Body of pancreas (tissue), 4 donors: ENCODE measurements at regions not wholly inside any gene's neighbourhood (a gene's known extent, or its start where the extent isn't known, plus 50 kb on each side); places are given as distances from the start of the nearest gene placed in this dataset.

Source experiments
- CTCF ChIP-seq, 7 experiments: fragments of 450-650 bp in 4 of 7; fragments of 200-600 bp in 3 of 7; sonication (generic) in 3 of 7; IDR thresholded peaks; one replicate each; pipeline ENCODE4 v1.5.1; 2016 to 2019; ENCODE audit warnings: antibody characterized with exemption in 7 of 7
- POLR2A ChIP-seq, 3 donors: fragments of 450-650 bp; IDR thresholded peaks; one replicate each; pipeline ENCODE4 v1.6.1; 2016; ENCODE audit warnings: antibody characterized with exemption in 3 of 3, mild to moderate bottlenecking in 2 of 3

- TF ChIP-seq CTCF (IDR thresholded peaks at IDR 0.05), result no peak
- TF ChIP-seq POLR2A (IDR thresholded peaks at IDR 0.05), result no peak
Observed at GRCh38 chr11:95412074-95412473, 181.1 kb upstream of the SESN3 start.
